Thoracic aorta (tissue), 2 donors: ENCODE measurements at regions not wholly inside any gene's neighbourhood (a gene's known extent, or its start where the extent isn't known, plus 50 kb on each side); places are given as distances from the start of the nearest gene placed in this dataset.

Experiments
- ATAC-seq: fragments of 150-250 bp; one replicate; pipeline ENCODE4 v1.8.0; 2017; ENCODE audit warnings: low read depth; ENCODE audit not compliant: insufficient number of reproducible peaks, low FRiP score
- DNase-seq: peaks from one replicate; pipeline ENCODE4 v3.0.0-alpha.2; 2020; ENCODE audit warnings: low spot score
- H3K27ac ChIP-seq, 2 donors: fragments of 200-600 bp; sonication (generic); 1 replicate in 1 of 2; 2 replicates in 1 of 2; pipeline ENCODE4 v1.5.1; 2016; ENCODE audit warnings: mild to moderate bottlenecking in 2 of 2, moderate library complexity in 2 of 2
- H3K27me3 ChIP-seq: fragments of 200-600 bp; sonication (generic); replicated peaks from 2 replicates; pipeline ENCODE4 v1.6.0; 2016; ENCODE audit warnings: mild to moderate bottlenecking; ENCODE audit not compliant: insufficient read depth
- H3K36me3 ChIP-seq: fragments of 200-600 bp; sonication (generic); one replicate; pipeline ENCODE4 v1.5.1; 2016
- H3K4me1 ChIP-seq, 2 donors: fragments of 200-600 bp; sonication (generic); 1 replicate in 1 of 2; 2 replicates in 1 of 2; pipeline versions ENCODE4 v1.5.1 to v1.6.0; 2016; ENCODE audit warnings: low read depth in 2 of 2, mild to moderate bottlenecking in 1 of 2; ENCODE audit not compliant: control insufficient read depth in 1 of 2
- H3K4me3 ChIP-seq: fragments of 200-600 bp; sonication (generic); 2 replicates; pipeline ENCODE4 v1.5.1; 2016; ENCODE audit warnings: mild to moderate bottlenecking
- H3K9me3 ChIP-seq: fragments of 200-600 bp; sonication (generic); 2 replicates; pipeline ENCODE4 v1.5.1; 2016
- TF ChIP-seq, protein P1 (sequence below): fragments of 200-600 bp; sonication (generic); IDR thresholded peaks from one replicate; pipeline ENCODE4 v1.5.1; 2019; ENCODE audit warnings: antibody characterized with exemption

DNA sequence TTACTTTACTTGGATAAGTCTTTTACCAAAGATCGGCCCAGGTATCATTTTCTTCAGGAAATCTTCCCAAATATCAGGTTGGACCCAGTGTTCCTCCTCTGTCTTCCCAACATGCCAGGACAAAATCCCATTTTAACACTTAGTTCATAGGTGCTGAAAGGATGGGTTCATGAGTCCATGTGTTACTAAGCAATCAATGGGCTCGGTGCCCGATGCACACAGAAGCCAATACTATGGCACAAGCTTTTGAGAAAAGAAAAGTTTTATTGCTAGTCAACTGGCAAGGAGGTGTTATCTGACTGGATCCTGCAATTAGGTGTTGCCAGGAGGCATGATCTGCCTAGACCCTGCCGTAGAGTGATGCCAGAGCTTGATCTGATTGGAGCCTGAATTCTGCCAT is 133.3 kb upstream of the SLC44A3 start:
- Histone ChIP-seq H3K4me3 (no peak overlapping the region), H3K9me3 (no peaks in the 10 kb centered on the region), H3K27me3 (no peaks in the 10 kb centered on the region), H3K4me1 (peaks cover 6 to 10% of the 10 kb centered on the region in 2 donors), H3K27ac (no peak overlapping the region), H3K36me3 (no peaks in the 10 kb centered on the region)
- ATAC-seq (no peak), DNase-seq (no peak)
- TF ChIP-seq, protein P1, sequence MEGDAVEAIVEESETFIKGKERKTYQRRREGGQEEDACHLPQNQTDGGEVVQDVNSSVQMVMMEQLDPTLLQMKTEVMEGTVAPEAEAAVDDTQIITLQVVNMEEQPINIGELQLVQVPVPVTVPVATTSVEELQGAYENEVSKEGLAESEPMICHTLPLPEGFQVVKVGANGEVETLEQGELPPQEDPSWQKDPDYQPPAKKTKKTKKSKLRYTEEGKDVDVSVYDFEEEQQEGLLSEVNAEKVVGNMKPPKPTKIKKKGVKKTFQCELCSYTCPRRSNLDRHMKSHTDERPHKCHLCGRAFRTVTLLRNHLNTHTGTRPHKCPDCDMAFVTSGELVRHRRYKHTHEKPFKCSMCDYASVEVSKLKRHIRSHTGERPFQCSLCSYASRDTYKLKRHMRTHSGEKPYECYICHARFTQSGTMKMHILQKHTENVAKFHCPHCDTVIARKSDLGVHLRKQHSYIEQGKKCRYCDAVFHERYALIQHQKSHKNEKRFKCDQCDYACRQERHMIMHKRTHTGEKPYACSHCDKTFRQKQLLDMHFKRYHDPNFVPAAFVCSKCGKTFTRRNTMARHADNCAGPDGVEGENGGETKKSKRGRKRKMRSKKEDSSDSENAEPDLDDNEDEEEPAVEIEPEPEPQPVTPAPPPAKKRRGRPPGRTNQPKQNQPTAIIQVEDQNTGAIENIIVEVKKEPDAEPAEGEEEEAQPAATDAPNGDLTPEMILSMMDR: no peak

DNA sequence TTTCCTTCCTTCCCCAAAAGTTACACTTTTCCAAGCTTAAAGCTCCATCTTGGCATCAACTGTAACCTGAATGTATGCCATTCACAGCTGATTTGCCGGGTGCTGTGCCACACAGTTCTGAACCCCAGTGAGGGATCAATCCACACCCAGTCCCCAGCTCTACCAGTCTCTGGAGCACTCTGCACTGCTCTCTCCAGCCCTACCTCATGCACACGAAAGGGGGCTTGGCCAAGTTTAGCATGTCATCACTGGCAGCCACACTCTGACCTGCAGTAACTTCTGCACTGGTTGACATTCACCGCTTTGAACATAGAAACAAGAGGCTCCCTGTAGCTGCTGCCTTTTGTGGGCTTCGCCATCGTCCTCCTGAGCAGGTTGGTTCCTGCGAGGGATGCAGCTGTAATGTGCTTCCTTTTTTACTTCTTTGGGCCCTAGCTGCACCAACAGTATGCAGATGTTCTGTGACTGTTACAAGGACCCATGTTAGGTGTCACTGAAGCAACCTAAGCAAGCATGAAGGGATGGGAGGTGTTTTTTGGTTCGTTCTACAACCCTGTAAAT is 135.4 kb upstream of the SLC44A3 start:
- ATAC-seq (no peak), DNase-seq (no peak)
- H3K4me3 ChIP-seq: no peak overlapping the region
- H3K27me3 ChIP-seq: no peaks in the 10 kb centered on the region
- no peaks in the 10 kb centered on the region for H3K36me3 ChIP-seq
- peaks cover under 1 to 3% of the 10 kb centered on the region in 2 donors for H3K4me1 ChIP-seq
- no peak overlapping the region for H3K27ac ChIP-seq
- TF ChIP-seq, protein P1: no peak
- no peaks in the 10 kb centered on the region for H3K9me3 ChIP-seq

DNA sequence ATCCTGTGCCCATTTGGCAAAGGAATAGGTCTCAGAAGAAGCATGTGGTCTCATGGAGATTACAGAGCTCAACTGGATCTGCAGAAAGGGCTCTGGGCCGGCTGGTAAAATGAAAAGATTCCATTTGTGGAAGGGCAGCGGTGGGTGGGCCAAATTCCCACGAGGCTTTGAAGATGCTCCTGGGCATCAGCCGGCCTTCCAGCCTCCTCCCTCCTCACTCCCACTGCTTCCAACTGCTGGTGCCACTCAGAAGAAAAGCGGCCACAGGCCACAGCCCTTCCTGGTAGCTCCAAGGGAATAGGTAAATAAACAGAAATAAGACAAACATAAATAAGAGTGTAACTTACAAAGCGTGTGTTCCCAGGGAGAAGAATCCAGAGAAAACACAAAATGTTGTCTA is 136.3 kb upstream of the SLC44A3 start:
- Histone ChIP-seq H3K36me3 (no peaks in the 10 kb centered on the region), H3K27me3 (no peaks in the 10 kb centered on the region), H3K4me3 (no peak overlapping the region), H3K9me3 (no peaks in the 10 kb centered on the region), H3K27ac (no peak overlapping the region), H3K4me1 (no peaks in the 10 kb centered on the region)
- DNase-seq (no peak), ATAC-seq (no peak)
- TF ChIP-seq, protein P1: no peak

DNA sequence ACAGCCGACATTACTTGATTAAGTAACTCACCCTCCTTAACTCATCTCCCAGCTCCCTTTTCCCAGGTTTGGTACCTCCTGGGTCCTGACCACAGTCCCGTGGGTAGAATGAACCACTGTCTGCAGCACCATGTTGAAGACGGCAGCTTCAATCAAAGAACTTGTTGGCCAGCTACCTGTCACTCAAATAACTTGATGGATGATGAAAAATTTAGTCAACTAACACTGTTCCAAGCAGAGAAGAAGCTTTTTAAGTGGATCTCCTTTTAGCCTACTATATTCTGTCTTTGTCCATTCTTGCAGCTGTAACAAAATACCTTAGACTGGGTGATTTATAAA is 138.4 kb upstream of the F3 start:
- H3K27ac ChIP-seq: no peak overlapping the region
- TF ChIP-seq, protein P1: no peak
- no peak for ATAC-seq

DNA sequence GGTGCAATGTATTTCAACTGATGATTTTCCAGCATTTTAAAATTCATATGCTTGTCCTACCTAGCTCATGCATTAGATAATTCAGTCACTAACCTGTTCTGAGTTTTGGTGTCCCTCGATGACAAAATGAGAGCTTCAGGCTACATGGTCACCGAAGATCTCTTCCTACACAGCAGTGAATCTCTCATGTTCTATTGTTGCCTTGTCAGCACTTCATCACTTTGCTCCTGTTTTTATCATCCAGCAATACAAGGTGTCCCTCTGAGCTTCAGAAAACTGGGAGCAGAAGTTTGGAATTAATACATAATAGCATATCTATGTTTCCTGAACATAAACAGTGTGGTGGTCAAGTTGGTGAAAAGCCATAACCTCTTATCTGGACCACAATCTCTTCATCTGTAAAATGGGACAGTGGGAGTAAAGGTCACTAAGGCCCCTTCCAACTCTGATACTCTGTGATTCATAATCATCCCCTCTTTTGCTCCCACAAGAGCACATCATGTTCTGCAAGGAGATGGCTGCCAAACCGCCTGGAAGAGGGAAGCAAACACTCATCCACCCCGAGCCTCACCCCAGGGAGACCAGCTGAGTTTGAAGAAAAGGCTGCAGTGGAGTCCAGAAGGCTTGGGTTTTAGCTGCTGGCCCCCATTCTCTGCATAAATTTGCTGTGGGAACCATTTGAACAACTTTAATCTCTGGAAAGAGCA is 137.9 kb upstream of the F3 start:
- Histone ChIP-seq H3K27me3 (no peaks in the 10 kb centered on the region), H3K36me3 (no peaks in the 10 kb centered on the region), H3K9me3 (no peaks in the 10 kb centered on the region), H3K4me3 (no peak overlapping the region), H3K4me1 (peaks cover 3% of the 10 kb centered on the region in 2 donors), H3K27ac (no peak overlapping the region)
- no peak for DNase-seq
- TF ChIP-seq, protein P1: no peak
- no peak for ATAC-seq

More for the DNA sequence above, 138.4 kb upstream of the F3 start:
- Histone ChIP-seq H3K4me3 (no peak overlapping the region), H3K4me1 (no peaks in the 10 kb centered on the region), H3K36me3 (no peaks in the 10 kb centered on the region), H3K27me3 (no peaks in the 10 kb centered on the region), H3K9me3 (no peaks in the 10 kb centered on the region)
- no peak for DNase-seq
